Activated CD4-positive, alpha-beta memory T cell treated with anti-CD3 and anti-CD28 coated beads for 36 hours (primary cell): ENCODE measurements at regions not wholly inside any gene's neighbourhood (a gene's known extent, or its start where the extent isn't known, plus 50 kb on each side); places are given as distances from the start of the nearest gene placed in this dataset.

Experiments used
- CTCF ChIA-PET: fragments of 350-600 bp; sonication (Branson Sonifier 250); formaldehyde crosslinking; loops from one replicate; lab custom pipeline; 2021; ENCODE audit warnings: antibody characterized with exemption, inconsistent platforms; lab: Charles Lee
- POLR2A ChIA-PET: fragments of 350-600 bp; sonication (Branson Sonifier 250); formaldehyde crosslinking; loops from one replicate; lab custom pipeline; 2021; ENCODE audit warnings: antibody characterized with exemption; lab: Charles Lee
- DNase-seq: peaks from one replicate; pipeline ENCODE4 v3.0.0-alpha.2; 2020
- H3K27ac Mint-ChIP-seq: one replicate; pipeline ENCODE4 v1.8.0; 2021; ENCODE audit warnings: mixed read lengths
- H3K27me3 Mint-ChIP-seq: one replicate; pipeline ENCODE4 v1.8.0; 2021; ENCODE audit warnings: mixed read lengths
- H3K36me3 Mint-ChIP-seq: one replicate; pipeline ENCODE4 v1.8.0; 2021; ENCODE audit warnings: mixed read lengths
- H3K4me1 Mint-ChIP-seq: one replicate; pipeline ENCODE4 v1.8.0; 2021; ENCODE audit warnings: low read depth, mixed read lengths
- H3K4me3 Mint-ChIP-seq: one replicate; pipeline ENCODE4 v1.8.0; 2021; ENCODE audit warnings: mild to moderate bottlenecking, mixed read lengths
- H3K9me3 Mint-ChIP-seq: one replicate; pipeline ENCODE4 v1.8.0; 2021; ENCODE audit warnings: mixed read lengths
- intact Hi-C: fragments of 100-400 bp; cut with micrococcal nuclease; formaldehyde crosslinking; loops from one replicate; pipeline ENCODE4 v1.15.1; 2023

DNA sequence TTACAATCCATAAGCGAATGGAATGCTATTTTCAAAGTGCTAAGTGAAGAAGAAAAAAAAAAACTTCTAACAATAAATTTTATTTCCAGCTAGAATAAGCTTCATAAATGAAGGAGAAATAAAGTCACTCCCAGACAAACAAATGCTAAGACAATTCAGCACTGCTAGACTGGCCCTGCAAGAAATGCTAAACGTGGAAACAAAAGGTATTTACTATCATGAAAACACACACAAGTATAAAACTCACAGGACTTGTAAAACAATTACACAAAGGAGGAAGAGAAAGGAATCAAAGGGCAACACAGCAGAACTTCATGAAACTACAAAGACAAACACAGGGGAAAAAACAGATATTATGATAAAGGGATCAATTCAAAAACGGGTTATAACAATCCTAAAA is 85.8 kb upstream of the NELL2 start:
- H3K4me3 Mint-ChIP-seq = no peak overlapping the region
- POLR2A ChIA-PET = no interaction called here

GRCh38 chr12:44960856-44961255 is 84.7 kb upstream of the NELL2 start:
- no peak overlapping the region for H3K27ac Mint-ChIP-seq
- intact Hi-C loops = no loop called here
- POLR2A ChIA-PET = no interaction called here
- peaks cover 19% of the 10 kb centered on the region for H3K9me3 Mint-ChIP-seq
- no peak overlapping the region for H3K4me3 Mint-ChIP-seq
- no peaks in the 10 kb centered on the region for H3K4me1 Mint-ChIP-seq
- H3K36me3 Mint-ChIP-seq = no peaks in the 10 kb centered on the region
- CTCF ChIA-PET = no interaction called here
- H3K27me3 Mint-ChIP-seq = no peaks in the 10 kb centered on the region
- DNase-seq = no peak

More for the DNA sequence above, 85.8 kb upstream of the NELL2 start:
- no peak overlapping the region for H3K27ac Mint-ChIP-seq
- no peaks in the 10 kb centered on the region for H3K27me3 Mint-ChIP-seq
- no peaks in the 10 kb centered on the region for H3K36me3 Mint-ChIP-seq
- H3K9me3 Mint-ChIP-seq = peaks cover 21% of the 10 kb centered on the region
- no peak for DNase-seq
- intact Hi-C loops = no loop called here
- CTCF ChIA-PET = no interaction called here
- no peaks in the 10 kb centered on the region for H3K4me1 Mint-ChIP-seq

DNA sequence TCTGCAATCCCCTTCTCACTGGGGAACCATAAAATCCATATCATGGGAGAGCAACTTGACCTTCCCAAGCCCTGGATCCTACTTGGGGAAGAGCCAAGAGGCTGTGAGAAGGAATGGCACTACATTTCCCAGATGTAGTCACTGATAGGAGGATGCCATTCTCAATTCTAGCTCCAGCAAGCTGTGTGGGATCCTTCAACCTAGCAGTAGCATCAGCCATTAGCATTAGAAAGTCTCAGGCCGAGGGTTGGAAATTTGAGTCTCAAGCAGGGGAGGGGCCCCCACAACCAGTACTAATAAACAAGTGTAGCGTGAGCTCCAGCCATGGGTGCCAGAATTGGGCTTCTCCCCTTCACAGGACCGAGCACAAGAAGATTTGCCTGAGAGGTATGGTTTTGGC is 84.3 kb upstream of the NELL2 start:
- no peaks in the 10 kb centered on the region for H3K36me3 Mint-ChIP-seq

DNA sequence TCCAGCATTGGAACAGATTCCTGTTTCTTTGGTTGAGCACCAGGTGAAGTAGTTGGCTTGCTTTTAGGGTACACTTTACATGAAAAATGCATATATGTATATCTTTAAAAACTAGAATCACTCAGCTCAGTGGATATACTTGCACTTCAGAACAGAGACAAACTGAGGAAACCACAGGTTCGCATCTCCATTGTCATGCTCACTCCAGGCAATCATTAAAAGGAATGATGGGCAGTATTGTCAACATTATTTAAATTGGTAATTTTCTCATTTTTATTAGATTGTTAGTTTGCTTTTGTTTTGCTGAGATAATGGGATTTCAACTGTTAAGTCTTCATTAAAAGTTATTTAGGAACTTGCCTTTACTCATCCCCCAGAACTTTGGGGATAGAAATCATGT is 71.0 kb upstream of the NELL2 start:
- DNase-seq = no peak
- no peak overlapping the region for H3K4me3 Mint-ChIP-seq
- peaks cover 4% of the 10 kb centered on the region for H3K4me1 Mint-ChIP-seq
- H3K27ac Mint-ChIP-seq = no peak overlapping the region
- intact Hi-C loops = no loop called here
- peaks cover 5% of the 10 kb centered on the region for H3K27me3 Mint-ChIP-seq
- no peaks in the 10 kb centered on the region for H3K36me3 Mint-ChIP-seq
- ChIA-PET CTCF (no interaction called here), POLR2A (no interaction called here)
- no peaks in the 10 kb centered on the region for H3K9me3 Mint-ChIP-seq

More for the DNA sequence above, 84.3 kb upstream of the NELL2 start:
- ChIA-PET CTCF (interaction anchor here (1.9 kb wide), 1 partner anchor 11 kb away, joined by 16 read pairs; no protein-coding TSS in a partner anchor), POLR2A (no interaction called here)
- H3K4me3 Mint-ChIP-seq = no peak overlapping the region
- H3K9me3 Mint-ChIP-seq = peaks cover 16% of the 10 kb centered on the region
- H3K27me3 Mint-ChIP-seq = no peaks in the 10 kb centered on the region
- no peaks in the 10 kb centered on the region for H3K4me1 Mint-ChIP-seq
- intact Hi-C loops = no loop called here
- H3K27ac Mint-ChIP-seq = no peak overlapping the region
- no peak for DNase-seq

GRCh38 chr12:44942714-44943113 is 66.6 kb upstream of the NELL2 start:
- Mint-ChIP-seq H3K9me3 (peaks cover 2% of the 10 kb centered on the region), H3K27ac (no peak overlapping the region), H3K36me3 (no peaks in the 10 kb centered on the region), H3K27me3 (peaks cover 1% of the 10 kb centered on the region), H3K4me1 (no peaks in the 10 kb centered on the region), H3K4me3 (no peak overlapping the region)
- ChIA-PET POLR2A (no interaction called here), CTCF (no interaction called here)
- intact Hi-C loops = no loop called here
- DNase-seq = no peak

DNA sequence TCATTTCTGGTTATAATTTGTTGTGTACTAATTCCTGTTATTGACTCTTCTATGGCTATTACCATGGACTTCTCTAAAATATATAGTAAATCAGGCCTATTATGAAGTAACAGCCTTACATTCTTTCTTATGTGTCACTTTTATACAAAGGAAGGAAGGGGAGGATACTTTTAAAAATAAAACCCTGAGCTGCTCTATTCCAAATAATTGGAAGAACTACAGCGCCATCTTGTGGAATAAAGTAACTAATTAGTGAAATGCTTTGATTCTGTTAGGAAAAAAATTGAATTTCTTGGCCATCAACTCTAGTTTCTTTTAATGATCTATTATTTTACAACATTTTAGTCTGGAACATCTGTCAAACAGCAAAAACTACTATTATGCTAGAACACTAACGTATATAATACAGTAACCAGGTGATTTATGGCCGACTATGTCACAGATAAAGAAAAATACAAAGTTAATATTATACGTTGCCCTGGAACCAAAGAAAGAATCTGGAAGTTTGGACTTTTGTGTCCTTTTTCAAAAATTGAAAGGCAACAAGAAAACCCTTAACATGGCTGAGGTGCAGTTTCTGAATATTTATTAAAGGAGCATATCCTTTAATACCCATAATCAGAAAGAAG is 55.0 kb upstream of the NELL2 start:
- Mint-ChIP-seq H3K27ac (no peak overlapping the region), H3K4me1 (no peaks in the 10 kb centered on the region), H3K36me3 (no peaks in the 10 kb centered on the region), H3K4me3 (no peak overlapping the region), H3K27me3 (no peaks in the 10 kb centered on the region), H3K9me3 (no peaks in the 10 kb centered on the region)
- intact Hi-C loops = loop anchor here (1.0 to 5.0 kb wide), 5 partner anchors 119 to 974 kb away; no protein-coding TSS in a partner anchor
- CTCF ChIA-PET = interaction anchor here (0.6 to 5.1 kb wide), 22 partner anchors 10 to 976 kb away, joined by 3 to 66 read pairs (median 5); no protein-coding TSS in a partner anchor
- no peak for DNase-seq
- POLR2A ChIA-PET = no interaction called here

- ChIA-PET CTCF (interaction anchor here (1.3 to 5.1 kb wide), 5 partner anchors 19 to 929 kb away, joined by 5 to 66 read pairs (median 32); no protein-coding TSS in a partner anchor), POLR2A (no interaction called here)
- H3K27ac Mint-ChIP-seq = no peak overlapping the region
- H3K9me3 Mint-ChIP-seq = no peaks in the 10 kb centered on the region
- H3K4me3 Mint-ChIP-seq = no peak overlapping the region
- intact Hi-C loops = no loop called here
- H3K27me3 Mint-ChIP-seq = no peaks in the 10 kb centered on the region
- H3K36me3 Mint-ChIP-seq = no peaks in the 10 kb centered on the region
- no peaks in the 10 kb centered on the region for H3K4me1 Mint-ChIP-seq
- no peak for DNase-seq
These were observed 53.2 kb upstream of the NELL2 start for GRCh38 chr12:44929236-44929885.
